Esophagus muscularis mucosa (tissue), 4 donors: ENCODE measurements at regions not wholly inside any gene's neighbourhood (a gene's known extent, or its start where the extent isn't known, plus 50 kb on each side); places are given as distances from the start of the nearest gene placed in this dataset.

Experiments used
- EP300 ChIP-seq: sonication (generic); formaldehyde crosslinking; IDR thresholded peaks from one replicate; pipeline ENCODE4 v1.6.1; 2017; ENCODE audit warnings: antibody characterized with exemption
- POLR2A ChIP-seq: fragments of 450-650 bp; IDR thresholded peaks from one replicate; pipeline ENCODE4 v1.6.1; 2017; ENCODE audit warnings: antibody characterized with exemption, moderate library complexity, mild to moderate bottlenecking, low read depth
- POLR2AphosphoS5 ChIP-seq, 2 donors: sonication (generic); formaldehyde crosslinking; IDR thresholded peaks; one replicate each; pipeline ENCODE4 v1.6.1; 2017; ENCODE audit warnings: antibody characterized with exemption in 2 of 2
- TF ChIP-seq, protein P1 (sequence below), 3 experiments: fragments of 200-600 bp in 2 of 3; fragments of 450-650 bp in 1 of 3; sonication (generic) in 2 of 3; IDR thresholded peaks; one replicate each; pipeline ENCODE4 v1.5.1; 2017 to 2019; ENCODE audit warnings: antibody characterized with exemption in 3 of 3, mild to moderate bottlenecking in 2 of 3, moderate library complexity in 1 of 3

DNA sequence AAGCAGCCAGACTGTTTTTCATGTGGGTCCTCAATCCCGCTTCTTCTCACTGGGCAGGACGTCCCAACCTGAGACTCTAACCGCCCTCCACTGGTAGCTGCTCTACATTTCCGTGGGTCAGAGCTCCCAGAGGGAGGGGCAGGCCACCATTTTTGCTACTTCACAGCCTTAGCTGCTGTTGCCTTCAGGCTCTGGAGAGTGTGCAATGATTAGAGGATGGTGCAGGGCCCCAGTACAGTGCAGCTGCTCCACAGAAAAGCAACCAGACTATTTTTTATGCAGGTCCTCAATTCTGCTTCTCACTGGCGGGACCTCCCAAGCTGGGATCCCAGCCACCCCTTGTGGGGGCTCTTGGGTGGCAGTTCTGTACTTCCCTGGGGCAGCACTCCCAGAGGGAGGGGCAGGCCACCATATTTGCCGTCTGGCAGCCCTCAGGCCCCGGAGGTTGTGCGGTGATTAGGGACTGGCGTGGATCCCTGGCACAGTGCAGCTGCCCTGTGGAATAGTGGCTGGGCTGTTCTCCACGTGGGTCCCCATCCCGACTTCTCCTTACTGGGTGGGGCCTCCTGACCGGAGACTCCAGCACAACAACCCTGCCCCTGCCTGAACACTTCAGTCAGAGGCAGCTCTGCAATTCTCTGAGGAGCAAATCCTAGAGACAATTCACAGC is 647.6 kb upstream of the PKN2 start:
- TF ChIP-seq POLR2AphosphoS5 (IDR thresholded peaks at IDR 0.05) (no peak), POLR2A (no peak), EP300 (no peak)
- TF ChIP-seq, protein P1, sequence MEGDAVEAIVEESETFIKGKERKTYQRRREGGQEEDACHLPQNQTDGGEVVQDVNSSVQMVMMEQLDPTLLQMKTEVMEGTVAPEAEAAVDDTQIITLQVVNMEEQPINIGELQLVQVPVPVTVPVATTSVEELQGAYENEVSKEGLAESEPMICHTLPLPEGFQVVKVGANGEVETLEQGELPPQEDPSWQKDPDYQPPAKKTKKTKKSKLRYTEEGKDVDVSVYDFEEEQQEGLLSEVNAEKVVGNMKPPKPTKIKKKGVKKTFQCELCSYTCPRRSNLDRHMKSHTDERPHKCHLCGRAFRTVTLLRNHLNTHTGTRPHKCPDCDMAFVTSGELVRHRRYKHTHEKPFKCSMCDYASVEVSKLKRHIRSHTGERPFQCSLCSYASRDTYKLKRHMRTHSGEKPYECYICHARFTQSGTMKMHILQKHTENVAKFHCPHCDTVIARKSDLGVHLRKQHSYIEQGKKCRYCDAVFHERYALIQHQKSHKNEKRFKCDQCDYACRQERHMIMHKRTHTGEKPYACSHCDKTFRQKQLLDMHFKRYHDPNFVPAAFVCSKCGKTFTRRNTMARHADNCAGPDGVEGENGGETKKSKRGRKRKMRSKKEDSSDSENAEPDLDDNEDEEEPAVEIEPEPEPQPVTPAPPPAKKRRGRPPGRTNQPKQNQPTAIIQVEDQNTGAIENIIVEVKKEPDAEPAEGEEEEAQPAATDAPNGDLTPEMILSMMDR (IDR thresholded peaks at IDR 0.05) = no peak
